NT2/D1 (cell line): ENCODE measurements at regions not wholly inside any gene's neighbourhood (a gene's known extent, or its start where the extent isn't known, plus 50 kb on each side); places are given as distances from the start of the nearest gene placed in this dataset.
A peak's percentile ranks its signal among the peaks of the same experiment; 100 is the strongest.

Experiments used
- SUZ12 ChIP-seq: IDR thresholded peaks from 2 replicates; pipeline ENCODE4 v1.6.1; 2011; ENCODE audit not compliant: insufficient read length, insufficient read depth; ENCODE audit errors: extremely low read depth
- YY1 ChIP-seq: IDR thresholded peaks from 2 replicates; pipeline ENCODE4 v1.6.1; 2011; ENCODE audit not compliant: insufficient read length, insufficient read depth
- ZNF274 ChIP-seq: IDR thresholded peaks from 2 replicates; pipeline ENCODE4 v1.6.1; 2011; ENCODE audit warnings: mild to moderate bottlenecking, low read depth, low read length

- TF ChIP-seq YY1 (peak; percentile 52), ZNF274 (no peak), SUZ12 (no peak)
Measured at GRCh38 chr20:57003012-57003411, 263.4 kb downstream of the BMP7 start.
